ELR (cell line): ENCODE measurements at regions not wholly inside any gene's neighbourhood (a gene's known extent, or its start where the extent isn't known, plus 50 kb on each side); places are given as distances from the start of the nearest gene placed in this dataset.
"Not testable (repeated sequence)": the region's sequence is repeated elsewhere in the genome, so short reads cannot be mapped to it uniquely, and the experiment has no call there.

Experiments
- DNase-seq: peaks from one replicate; pipeline ENCODE4 v3.0.0-alpha.2; 2015; ENCODE audit warnings: low read depth

GRCh38 chr18:1045658-1046057 lies 141.0 kb downstream of the ADCYAP1 start:
- no peak for DNase-seq

- peak; percentile 53 for DNase-seq
These were observed 142.7 kb downstream of the ADCYAP1 start for GRCh38 chr18:1047406-1047805.

DNA sequence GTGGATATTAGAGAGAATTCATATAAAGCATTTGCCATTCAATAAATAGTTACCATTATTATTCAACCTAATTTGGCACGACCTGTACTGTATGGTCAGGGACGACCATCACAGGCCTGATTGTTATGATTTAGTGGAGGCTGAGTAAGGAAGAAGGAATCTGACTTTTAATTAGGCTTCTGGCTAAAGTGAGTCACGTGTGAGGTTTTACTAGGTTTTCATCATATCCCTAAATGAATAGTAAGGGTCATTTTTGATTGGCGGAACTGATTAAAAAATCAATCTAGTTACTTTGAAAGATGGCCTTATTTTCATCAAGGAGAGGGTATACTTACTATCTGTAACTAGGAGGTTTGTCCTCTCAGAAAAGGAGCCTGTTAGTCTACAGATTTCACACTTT lies 143.4 kb downstream of the ADCYAP1 start:
- peak; percentile 56 for DNase-seq

- no peak for DNase-seq
These were observed 144.5 kb downstream of the ADCYAP1 start for GRCh38 chr18:1049173-1049572.

- DNase-seq: peak; percentile 27
These were observed 145.5 kb downstream of the ADCYAP1 start for GRCh38 chr18:1050012-1050657.

DNA sequence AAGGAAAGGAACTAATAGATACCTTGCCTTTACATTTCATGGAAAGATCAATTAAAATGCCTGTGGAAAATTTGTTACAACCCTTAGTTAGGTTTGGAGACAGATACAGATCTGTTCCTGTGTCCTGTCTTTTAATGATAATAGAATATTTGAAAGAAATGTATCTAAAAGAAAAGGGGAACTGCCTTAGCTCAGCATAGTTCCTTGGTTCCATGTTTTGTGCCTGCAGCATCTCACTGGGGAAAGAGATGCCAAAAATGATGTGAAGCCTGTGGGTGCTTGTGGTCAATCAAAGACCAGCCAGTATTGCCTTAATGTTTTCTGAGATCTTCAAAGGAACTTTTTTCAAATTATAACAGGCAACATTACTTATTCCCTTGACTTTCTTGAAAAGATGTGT lies 147.6 kb downstream of the ADCYAP1 start:
- no peak for DNase-seq

GRCh38 chr18:1053331-1054315 lies 149.0 kb downstream of the ADCYAP1 start:
- DNase-seq: no peak

DNA sequence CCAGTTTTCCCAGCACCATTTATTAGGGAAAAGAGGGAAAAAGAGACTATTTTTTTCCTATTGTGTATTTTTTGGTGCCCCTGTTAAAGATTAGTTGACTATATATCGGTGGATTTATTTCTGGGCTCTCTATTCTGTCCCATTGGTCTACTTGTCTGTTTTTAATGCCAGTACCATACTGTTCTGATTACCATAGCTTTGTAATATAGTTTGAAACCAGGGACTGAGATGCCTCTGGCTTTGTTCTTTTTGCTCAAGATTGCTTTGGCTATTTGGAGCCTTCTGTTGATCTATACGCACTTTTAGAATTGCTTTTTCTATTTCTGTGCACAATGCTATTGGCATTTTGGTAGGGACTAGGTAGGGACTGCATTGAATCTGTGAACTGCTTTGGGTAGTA lies 151.7 kb downstream of the ADCYAP1 start:
- no peak for DNase-seq

GRCh38 chr18:1057367-1057766 lies 152.7 kb downstream of the ADCYAP1 start:
- no peak for DNase-seq

GRCh38 chr18:1062588-1062987 lies 157.9 kb downstream of the ADCYAP1 start:
- DNase-seq: no peak

DNA sequence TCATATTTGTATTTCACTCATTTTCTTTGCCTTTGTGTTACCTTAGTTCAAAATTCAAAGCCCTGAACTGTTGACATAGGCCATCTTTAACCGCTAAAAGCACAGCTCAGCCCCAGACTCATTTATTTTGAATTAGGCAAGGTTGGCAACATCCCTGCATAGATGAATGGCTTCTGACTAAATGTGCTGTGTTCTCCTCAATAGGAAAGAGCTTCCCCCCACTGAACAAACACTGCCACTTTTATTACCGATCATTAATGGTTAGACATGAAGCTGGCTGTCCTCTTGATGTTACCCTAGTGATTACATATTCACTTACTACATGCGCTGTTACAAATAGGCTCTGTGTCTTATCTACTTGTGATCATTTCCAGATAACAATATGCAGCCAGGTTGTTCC lies 170.7 kb downstream of the ADCYAP1 start:
- no peak for DNase-seq

- DNase-seq: no peak
These were observed 171.2 kb downstream of the ADCYAP1 start for GRCh38 chr18:1075876-1076275.

GRCh38 chr18:1078301-1078700 lies 173.6 kb downstream of the ADCYAP1 start:
- no peak for DNase-seq

DNA sequence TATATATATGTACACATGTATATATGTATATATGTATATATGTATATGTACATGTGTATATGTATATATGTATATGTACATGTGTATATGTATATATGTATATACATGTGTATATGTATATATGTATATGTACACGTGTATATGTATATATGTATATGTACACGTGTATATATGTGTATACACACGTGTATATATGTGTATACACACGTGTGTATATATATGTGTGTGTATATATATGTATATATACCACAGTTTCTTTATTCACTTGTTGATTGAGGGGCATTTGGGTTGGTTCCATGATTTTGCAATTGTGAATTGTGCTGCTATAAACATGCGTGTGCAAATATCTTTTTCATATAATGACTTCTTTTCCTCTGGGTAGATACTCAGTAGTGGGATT lies 179.0 kb downstream of the ADCYAP1 start:
- not testable (repeated sequence) for DNase-seq

DNA sequence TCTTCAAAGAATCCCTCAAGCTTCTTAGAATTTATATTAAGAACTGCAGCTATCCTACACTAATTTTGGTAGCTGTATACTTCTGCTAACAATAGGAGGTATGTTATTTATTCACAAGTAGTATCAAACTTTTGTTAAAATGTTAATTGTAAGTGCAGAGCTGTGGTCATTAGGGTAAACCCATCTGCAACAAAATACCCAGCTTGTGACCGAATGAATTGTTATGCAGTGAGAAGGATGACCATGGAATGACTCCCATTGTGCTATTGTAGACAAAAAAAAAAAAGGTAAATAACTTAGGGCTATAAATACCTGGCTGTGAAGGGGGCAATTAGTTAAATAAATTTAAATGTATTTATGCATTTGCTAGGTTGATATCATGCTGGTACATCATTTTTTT lies 186.1 kb downstream of the ADCYAP1 start:
- no peak for DNase-seq

- DNase-seq: peak; percentile 1
These were observed 187.6 kb downstream of the ADCYAP1 start for GRCh38 chr18:1092228-1092627.

DNA sequence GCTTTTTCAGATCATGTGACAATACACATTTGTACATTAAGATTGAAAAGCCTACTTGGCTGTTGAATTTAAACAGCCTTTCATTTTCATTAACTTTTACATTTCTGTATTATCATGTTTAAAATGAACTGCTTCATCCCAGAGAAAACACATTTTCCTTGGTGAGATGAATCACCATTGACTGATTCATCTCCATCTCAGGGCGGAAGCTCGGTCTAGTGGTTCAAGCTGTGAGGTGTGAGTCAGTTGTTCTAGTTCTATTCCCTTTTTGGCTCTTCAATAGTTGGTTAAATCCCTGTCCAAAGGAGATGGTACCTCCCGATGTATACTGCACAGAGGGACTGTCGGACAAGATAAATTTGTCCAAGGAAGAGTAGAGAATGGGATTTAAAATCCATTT lies 189.7 kb downstream of the ADCYAP1 start:
- peak; percentile 58 for DNase-seq

GRCh38 chr18:1097991-1098735 lies 193.5 kb downstream of the ADCYAP1 start:
- not testable (repeated sequence) for DNase-seq

DNA sequence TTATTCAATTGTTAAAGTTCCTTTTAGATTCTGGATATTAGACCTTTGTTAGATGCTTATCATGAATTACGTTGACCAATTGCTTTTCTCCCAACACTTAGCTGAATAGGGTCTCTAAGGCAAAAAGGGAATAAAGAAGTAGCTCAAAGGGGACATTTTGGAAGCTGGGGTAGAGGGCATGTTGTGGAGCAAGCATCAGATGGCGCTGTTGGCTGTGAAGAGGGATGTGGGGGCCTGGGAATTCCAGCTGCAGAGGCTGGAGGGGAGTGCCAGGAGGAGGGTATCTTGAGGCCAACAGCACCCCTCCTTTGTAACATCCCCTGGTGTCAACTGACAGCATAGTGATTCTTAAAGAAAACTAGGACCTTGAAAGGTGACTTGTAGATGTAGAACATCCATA lies 198.2 kb downstream of the ADCYAP1 start:
- DNase-seq: no peak

GRCh38 chr18:1103537-1103936 lies 198.9 kb downstream of the ADCYAP1 start:
- DNase-seq: no peak

- DNase-seq: no peak
These were observed 199.7 kb downstream of the ADCYAP1 start for GRCh38 chr18:1104181-1104881.

GRCh38 chr18:1124495-1124894 lies 219.8 kb downstream of the ADCYAP1 start:
- DNase-seq: no peak
